ENCODE measurements at regions not wholly inside any gene's neighbourhood (a gene's known extent, or its start where the extent isn't known, plus 50 kb on each side); places are given as distances from the start of the nearest gene placed in this dataset.

GRCh38 chr1:209388358-209388757, 195.2 kb upstream of the CAMK1G start:
- intact Hi-C loops (cut with micrococcal nuclease; ENCODE audit: unreplicated experiment), result no loop called here
- no TSS peak for BruUV-seq (replicated peaks)
- H3K4me1 ChIP-seq (ENCODE audit: insufficient read depth, low read length, poor library complexity, severe bottlenecking), result no peaks in the 10 kb centered on the region
- no peak overlapping the region for H2AFZ ChIP-seq (ENCODE audit: low read length)
- no peak for DNase-seq (ENCODE audit: low spot score)
- no peak overlapping the region for H3K4me2 ChIP-seq (ENCODE audit: low read length)
- H3K27ac ChIP-seq (ENCODE audit: low read depth, low read length, poor library complexity, severe bottlenecking), result no peak overlapping the region
- no peaks in the 10 kb centered on the region for H3K9me2 ChIP-seq (ENCODE audit: insufficient read depth, low read length)
- TF ChIP-seq CTCF (conservative IDR thresholded peaks at IDR 0.05; ENCODE audit: low read length) (no peak), EZH2phosphoT487 (IDR thresholded peaks at IDR 0.05; ENCODE audit: borderline replicate concordance, low read depth, low read length) (no peak)
- no peaks in the 10 kb centered on the region for H3K79me2 ChIP-seq (ENCODE audit: insufficient read depth, low read depth, low read length)
- no peaks in the 10 kb centered on the region for H3K36me3 ChIP-seq (ENCODE audit: insufficient read depth, low read length)
- POLR2A ChIA-PET, result no interaction called here
- H3K9me3 ChIP-seq (ENCODE audit: low read length), result no peaks in the 10 kb centered on the region
- H3K4me3 ChIP-seq (ENCODE audit: low read depth, low read length, poor library complexity, severe bottlenecking), result no peak overlapping the region
- CTCF ChIA-PET (ENCODE audit: unreplicated experiment), result no interaction called here
- H4K20me1 ChIP-seq (ENCODE audit: insufficient read depth, low read length), result no peaks in the 10 kb centered on the region

GRCh38 chr1:209389258-209389657, 194.3 kb upstream of the CAMK1G start:
- BruUV-seq (replicated peaks), result no TSS peak
- no peak overlapping the region for H3K27ac ChIP-seq (ENCODE audit: low read depth, low read length, poor library complexity, severe bottlenecking)
- no peaks in the 10 kb centered on the region for H3K36me3 ChIP-seq (ENCODE audit: insufficient read depth, low read length)
- no peak overlapping the region for H2AFZ ChIP-seq (ENCODE audit: low read length)
- CTCF ChIA-PET (ENCODE audit: unreplicated experiment), result no interaction called here
- H3K79me2 ChIP-seq (ENCODE audit: insufficient read depth, low read depth, low read length), result no peaks in the 10 kb centered on the region
- no peak overlapping the region for H3K4me2 ChIP-seq (ENCODE audit: low read length)
- no peaks in the 10 kb centered on the region for H3K4me1 ChIP-seq (ENCODE audit: insufficient read depth, low read length, poor library complexity, severe bottlenecking)
- no peaks in the 10 kb centered on the region for H4K20me1 ChIP-seq (ENCODE audit: insufficient read depth, low read length)
- H3K9me2 ChIP-seq (ENCODE audit: insufficient read depth, low read length), result no peaks in the 10 kb centered on the region
- DNase-seq (ENCODE audit: low spot score), result no peak
- intact Hi-C loops (cut with micrococcal nuclease; ENCODE audit: unreplicated experiment), result no loop called here
- TF ChIP-seq CTCF (conservative IDR thresholded peaks at IDR 0.05; ENCODE audit: low read length) (no peak), EZH2phosphoT487 (IDR thresholded peaks at IDR 0.05; ENCODE audit: borderline replicate concordance, low read depth, low read length) (no peak)
- POLR2A ChIA-PET, result no interaction called here
- H3K9me3 ChIP-seq (ENCODE audit: low read length), result no peaks in the 10 kb centered on the region
- no peak overlapping the region for H3K4me3 ChIP-seq (ENCODE audit: low read depth, low read length, poor library complexity, severe bottlenecking)

GRCh38 chr1:209389975-209390374, 193.5 kb upstream of the CAMK1G start:
- no peaks in the 10 kb centered on the region for H3K4me1 ChIP-seq (ENCODE audit: insufficient read depth, low read length, poor library complexity, severe bottlenecking)
- intact Hi-C loops (cut with micrococcal nuclease; ENCODE audit: unreplicated experiment), result no loop called here
- no peak for DNase-seq (ENCODE audit: low spot score)
- no TSS peak for BruUV-seq (replicated peaks)
- ChIA-PET CTCF (ENCODE audit: unreplicated experiment) (no interaction called here), POLR2A (no interaction called here)
- H2AFZ ChIP-seq (ENCODE audit: low read length), result no peak overlapping the region
- H3K9me3 ChIP-seq (ENCODE audit: low read length), result no peaks in the 10 kb centered on the region
- TF ChIP-seq CTCF (conservative IDR thresholded peaks at IDR 0.05; ENCODE audit: low read length) (no peak), EZH2phosphoT487 (IDR thresholded peaks at IDR 0.05; ENCODE audit: borderline replicate concordance, low read depth, low read length) (no peak)
- H3K79me2 ChIP-seq (ENCODE audit: insufficient read depth, low read depth, low read length), result no peaks in the 10 kb centered on the region
- no peak overlapping the region for H3K27ac ChIP-seq (ENCODE audit: low read depth, low read length, poor library complexity, severe bottlenecking)
- H4K20me1 ChIP-seq (ENCODE audit: insufficient read depth, low read length), result no peaks in the 10 kb centered on the region
- no peaks in the 10 kb centered on the region for H3K36me3 ChIP-seq (ENCODE audit: insufficient read depth, low read length)
- no peak overlapping the region for H3K4me2 ChIP-seq (ENCODE audit: low read length)
- H3K4me3 ChIP-seq (ENCODE audit: low read depth, low read length, poor library complexity, severe bottlenecking), result no peak overlapping the region
- H3K9me2 ChIP-seq (ENCODE audit: insufficient read depth, low read length), result no peaks in the 10 kb centered on the region
